Activated CD4-positive, alpha-beta T cell treated with anti-CD3 and anti-CD28 coated beads, Interleukin-2, amount 10 ng/mL, durations not matched to agents 7 days and 5 days (primary cell): ENCODE measurements at regions not wholly inside any gene's neighbourhood (a gene's known extent, or its start where the extent isn't known, plus 50 kb on each side); places are given as distances from the start of the nearest gene placed in this dataset.

Experiments used
- CTCF ChIA-PET: fragments of 350-600 bp; sonication (Branson Sonifier 250); formaldehyde crosslinking; loops from one replicate; lab custom pipeline; 2021; ENCODE audit warnings: antibody characterized with exemption; lab: Charles Lee
- POLR2A ChIA-PET: fragments of 350-600 bp; sonication (Branson Sonifier 250); formaldehyde crosslinking; loops from one replicate; lab custom pipeline; 2021; ENCODE audit warnings: antibody characterized with exemption; lab: Charles Lee
- DNase-seq: peaks from one replicate; pipeline ENCODE4 v3.0.0-alpha.2; 2020
- H3K27ac Mint-ChIP-seq: one replicate; pipeline ENCODE4 v1.8.0; 2021; ENCODE audit warnings: mild to moderate bottlenecking, moderate library complexity, mixed read lengths
- H3K27me3 Mint-ChIP-seq: one replicate; pipeline ENCODE4 v1.8.0; 2021; ENCODE audit warnings: mixed read lengths
- H3K36me3 Mint-ChIP-seq: one replicate; pipeline ENCODE4 v1.8.0; 2021; ENCODE audit warnings: low read depth, mixed read lengths
- H3K4me1 Mint-ChIP-seq: one replicate; pipeline ENCODE4 v1.8.0; 2021; ENCODE audit warnings: mixed read lengths
- H3K4me3 Mint-ChIP-seq: one replicate; pipeline ENCODE4 v1.8.0; 2021; ENCODE audit warnings: mild to moderate bottlenecking, moderate library complexity, mixed read lengths
- H3K9me3 Mint-ChIP-seq: one replicate; pipeline ENCODE4 v1.8.0; 2021; ENCODE audit warnings: mixed read lengths

- peak; percentile 84 for DNase-seq
- Mint-ChIP-seq H3K4me3 (peak overlapping the region; percentile 85), H3K36me3 (no peaks in the 10 kb centered on the region), H3K27ac (peak overlapping the region; percentile 87), H3K27me3 (peaks cover 9% of the 10 kb centered on the region), H3K9me3 (no peaks in the 10 kb centered on the region), H3K4me1 (peaks cover 19% of the 10 kb centered on the region)
- POLR2A ChIA-PET, result interaction anchor here (0.6 kb wide), 1 partner anchor 378 kb away, joined by 3 read pairs; no protein-coding TSS in a partner anchor
- CTCF ChIA-PET, result interaction anchor here (0.6 to 3.3 kb wide), 5 partner anchors 20 to 260 kb away, joined by 3 to 31 read pairs (median 3); no protein-coding TSS in a partner anchor
Measured at GRCh38 chr2:126776692-126777619, 121.0 kb downstream of the GYPC start.

DNA sequence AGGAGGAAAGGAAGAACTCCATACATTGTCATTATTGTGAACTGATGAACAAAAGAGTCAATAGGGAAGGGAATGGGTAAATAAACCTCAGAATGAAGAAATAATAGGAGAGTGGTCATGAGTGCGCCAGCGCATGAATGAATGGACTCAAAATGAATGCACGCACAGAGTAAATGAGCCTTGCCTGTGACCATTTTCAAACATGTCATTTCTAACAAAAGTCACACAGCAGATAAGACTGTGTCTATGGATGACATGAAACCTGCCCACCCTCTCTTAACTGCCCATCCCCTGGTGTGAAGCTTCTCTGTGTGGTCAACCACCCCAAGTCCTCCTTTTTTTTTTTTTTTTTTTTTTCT lies 121.1 kb upstream of the TEX51 start:
- H3K4me3 Mint-ChIP-seq, result peak overlapping the region; percentile 85

GRCh38 chr2:126778561-126779501 lies 119.9 kb upstream of the TEX51 start:
- DNase-seq, result no peak
- no peak overlapping the region for H3K27ac Mint-ChIP-seq
- H3K4me1 Mint-ChIP-seq, result peaks cover 19% of the 10 kb centered on the region
- no peak overlapping the region for H3K4me3 Mint-ChIP-seq
- H3K27me3 Mint-ChIP-seq, result peaks cover 9% of the 10 kb centered on the region
- CTCF ChIA-PET, result interaction anchor here (3.3 kb wide), 1 partner anchor 250 kb away, joined by 31 read pairs; no protein-coding TSS in a partner anchor
- H3K9me3 Mint-ChIP-seq, result no peaks in the 10 kb centered on the region
- H3K36me3 Mint-ChIP-seq, result no peaks in the 10 kb centered on the region
- POLR2A ChIA-PET, result no interaction called here

More for the DNA sequence above, 121.1 kb upstream of the TEX51 start:
- peak overlapping the region; percentile 87 for H3K27ac Mint-ChIP-seq
- no peak for DNase-seq
- H3K4me1 Mint-ChIP-seq, result peaks cover 19% of the 10 kb centered on the region
- H3K27me3 Mint-ChIP-seq, result peaks cover 9% of the 10 kb centered on the region
- ChIA-PET CTCF (interaction anchor here (0.7 to 3.3 kb wide), 4 partner anchors 249 to 532 kb away, joined by 3 to 31 read pairs (median 4); no protein-coding TSS in a partner anchor), POLR2A (no interaction called here)
- H3K9me3 Mint-ChIP-seq, result no peaks in the 10 kb centered on the region
- H3K36me3 Mint-ChIP-seq, result no peaks in the 10 kb centered on the region

DNA sequence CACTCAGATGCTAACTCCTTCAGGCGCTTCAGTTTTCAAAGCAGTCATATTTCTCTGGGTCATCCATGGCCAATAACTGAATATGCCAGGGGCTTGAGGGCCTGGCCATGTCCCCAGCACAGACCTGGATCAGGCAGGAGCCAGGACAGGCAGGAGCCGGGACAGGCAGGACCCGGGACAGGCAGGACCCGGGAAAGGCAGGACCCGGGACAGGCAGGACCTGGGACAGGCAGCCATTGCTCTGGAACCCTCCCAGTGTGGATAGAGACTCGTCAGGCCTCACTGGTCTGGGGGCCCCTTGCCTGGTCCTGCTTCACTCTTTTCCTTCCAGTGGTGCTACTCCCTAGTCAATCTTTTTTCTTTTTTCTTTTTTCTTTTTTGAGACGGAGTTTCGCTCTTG lies 117.5 kb upstream of the TEX51 start:
- ChIA-PET POLR2A (no interaction called here), CTCF (no interaction called here)
- no peak overlapping the region for H3K27ac Mint-ChIP-seq
- H3K4me3 Mint-ChIP-seq, result no peak overlapping the region
- H3K4me1 Mint-ChIP-seq, result peaks cover 7% of the 10 kb centered on the region
- H3K9me3 Mint-ChIP-seq, result no peaks in the 10 kb centered on the region
- no peaks in the 10 kb centered on the region for H3K36me3 Mint-ChIP-seq
- no peak for DNase-seq
- H3K27me3 Mint-ChIP-seq, result no peaks in the 10 kb centered on the region

- Mint-ChIP-seq H3K27me3 (no peaks in the 10 kb centered on the region), H3K4me3 (no peak overlapping the region), H3K36me3 (no peaks in the 10 kb centered on the region), H3K9me3 (no peaks in the 10 kb centered on the region), H3K27ac (no peak overlapping the region), H3K4me1 (peaks cover 6% of the 10 kb centered on the region)
- CTCF ChIA-PET, result no interaction called here
- POLR2A ChIA-PET, result no interaction called here
- DNase-seq, result no peak
Measured at GRCh38 chr2:126781806-126782205, 116.9 kb upstream of the TEX51 start.

DNA sequence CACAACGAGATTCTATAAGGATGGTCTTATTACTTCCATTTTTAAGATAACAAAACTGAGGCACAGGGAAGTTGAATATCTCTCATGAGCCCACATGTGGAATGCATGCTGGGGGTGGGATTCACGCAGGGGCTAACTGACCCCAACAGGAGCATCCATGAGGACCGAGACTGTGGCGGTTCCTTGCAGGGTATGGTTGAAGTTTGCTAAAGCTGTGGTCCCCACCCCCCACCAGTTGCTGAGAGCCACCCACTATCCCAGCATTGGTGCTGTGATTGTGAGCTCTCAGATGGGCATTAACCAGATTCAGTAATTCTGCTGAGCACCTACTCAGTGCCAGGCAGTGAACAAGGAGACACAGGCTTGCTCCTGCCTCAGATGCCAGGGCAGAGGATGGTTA lies 116.0 kb upstream of the TEX51 start:
- H3K36me3 Mint-ChIP-seq, result no peaks in the 10 kb centered on the region
- H3K27me3 Mint-ChIP-seq, result no peaks in the 10 kb centered on the region
- H3K27ac Mint-ChIP-seq, result no peak overlapping the region
- peaks cover under 1% of the 10 kb centered on the region for H3K4me1 Mint-ChIP-seq
- H3K4me3 Mint-ChIP-seq, result no peak overlapping the region
- DNase-seq, result no peak
- H3K9me3 Mint-ChIP-seq, result no peaks in the 10 kb centered on the region
- ChIA-PET CTCF (no interaction called here), POLR2A (no interaction called here)

GRCh38 chr2:126783341-126783740 lies 115.3 kb upstream of the TEX51 start:
- Mint-ChIP-seq H3K36me3 (no peaks in the 10 kb centered on the region), H3K4me1 (no peaks in the 10 kb centered on the region), H3K27ac (no peak overlapping the region), H3K9me3 (no peaks in the 10 kb centered on the region), H3K4me3 (no peak overlapping the region), H3K27me3 (no peaks in the 10 kb centered on the region)
- ChIA-PET POLR2A (no interaction called here), CTCF (interaction anchor here (1.2 kb wide), 1 partner anchor 9 kb away, joined by 3 read pairs; no protein-coding TSS in a partner anchor)
- no peak for DNase-seq

GRCh38 chr2:126784045-126784444 lies 114.6 kb upstream of the TEX51 start:
- ChIA-PET POLR2A (no interaction called here), CTCF (interaction anchor here (1.2 kb wide), 1 partner anchor 10 kb away, joined by 3 read pairs; no protein-coding TSS in a partner anchor)
- Mint-ChIP-seq H3K36me3 (no peaks in the 10 kb centered on the region), H3K27ac (no peak overlapping the region), H3K4me1 (no peaks in the 10 kb centered on the region), H3K9me3 (no peaks in the 10 kb centered on the region), H3K27me3 (no peaks in the 10 kb centered on the region), H3K4me3 (no peak overlapping the region)
- DNase-seq, result no peak

DNA sequence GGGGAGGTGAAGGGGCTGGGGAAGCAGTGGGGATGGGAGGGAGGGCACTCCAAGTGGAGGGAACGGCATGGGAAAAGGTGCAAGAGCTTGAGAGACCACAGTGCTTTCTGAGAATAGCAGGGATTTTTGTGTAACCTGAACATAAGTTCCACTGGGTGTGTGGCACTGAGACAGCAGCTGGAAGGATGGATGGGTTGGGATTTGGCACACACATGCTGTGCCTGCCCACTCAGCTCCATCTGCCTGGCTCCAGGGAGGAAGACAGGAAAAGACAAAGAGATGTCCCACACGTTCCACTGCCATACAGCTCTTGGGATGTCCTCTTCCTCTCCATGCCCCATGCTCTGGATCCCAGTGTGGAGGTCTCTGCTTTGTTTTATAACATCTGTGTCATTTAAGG lies 114.1 kb upstream of the TEX51 start:
- no peak overlapping the region for H3K4me3 Mint-ChIP-seq
- no peaks in the 10 kb centered on the region for H3K27me3 Mint-ChIP-seq
- H3K4me1 Mint-ChIP-seq, result no peaks in the 10 kb centered on the region
- H3K9me3 Mint-ChIP-seq, result no peaks in the 10 kb centered on the region
- no peak overlapping the region for H3K27ac Mint-ChIP-seq
- ChIA-PET CTCF (interaction anchor here (1.2 kb wide), 1 partner anchor 11 kb away, joined by 3 read pairs; no protein-coding TSS in a partner anchor), POLR2A (no interaction called here)
- no peaks in the 10 kb centered on the region for H3K36me3 Mint-ChIP-seq
- no peak for DNase-seq

- Mint-ChIP-seq H3K27me3 (no peaks in the 10 kb centered on the region), H3K27ac (no peak overlapping the region), H3K4me1 (no peaks in the 10 kb centered on the region), H3K4me3 (no peak overlapping the region), H3K9me3 (no peaks in the 10 kb centered on the region), H3K36me3 (no peaks in the 10 kb centered on the region)
- ChIA-PET CTCF (no interaction called here), POLR2A (no interaction called here)
- DNase-seq, result no peak
Measured at GRCh38 chr2:126785236-126785635, 113.5 kb upstream of the TEX51 start.

- ChIA-PET POLR2A (no interaction called here), CTCF (no interaction called here)
- H3K27me3 Mint-ChIP-seq, result no peaks in the 10 kb centered on the region
- DNase-seq, result no peak
- no peak overlapping the region for H3K27ac Mint-ChIP-seq
- no peak overlapping the region for H3K4me3 Mint-ChIP-seq
- H3K4me1 Mint-ChIP-seq, result no peaks in the 10 kb centered on the region
- no peaks in the 10 kb centered on the region for H3K9me3 Mint-ChIP-seq
- H3K36me3 Mint-ChIP-seq, result no peaks in the 10 kb centered on the region
Measured at GRCh38 chr2:126785862-126786261, 112.8 kb upstream of the TEX51 start.

- no peaks in the 10 kb centered on the region for H3K4me1 Mint-ChIP-seq
- CTCF ChIA-PET, result no interaction called here
- no peaks in the 10 kb centered on the region for H3K9me3 Mint-ChIP-seq
Measured at GRCh38 chr2:126786765-126787164, 111.9 kb upstream of the TEX51 start.

More at GRCh38 chr2:126786765-126787164, 111.9 kb upstream of the TEX51 start:
- POLR2A ChIA-PET, result no interaction called here
- no peaks in the 10 kb centered on the region for H3K27me3 Mint-ChIP-seq
- no peaks in the 10 kb centered on the region for H3K36me3 Mint-ChIP-seq
- H3K4me3 Mint-ChIP-seq, result no peak overlapping the region
- no peak overlapping the region for H3K27ac Mint-ChIP-seq
- no peak for DNase-seq
